ENCODE measurements at regions not wholly inside any gene's neighbourhood (a gene's known extent, or its start where the extent isn't known, plus 50 kb on each side); places are given as distances from the start of the nearest gene placed in this dataset.

GRCh38 chr1:182292193-182292741, 99.3 kb downstream of the GLUL start:
- H3K4me3 ChIP-seq (replicated peaks in 1 of 2; ENCODE audit: low read depth in 1 of 2, low read length in 2 of 2) = no peak overlapping the region
- ChIA-PET RAD21 (ENCODE audit: low non-redundant PET in 1 of 2, low total read pairs in 2 of 2, uncharacterized antibody in 2 of 2, unreplicated experiment in 2 of 2) (no interaction called here), POLR2A (no interaction called here), CTCF (no interaction called here)
- H3K4me2 ChIP-seq (ENCODE audit: low read length) = no peak overlapping the region
- peaks cover 0 to 18% of the 10 kb centered on the region in 2 experiments; a peak in 2 of 4 replicates for H3K4me1 ChIP-seq (ENCODE audit: control insufficient read depth in 1 of 2, insufficient read depth in 2 of 2, low read length in 2 of 2)
- no peaks in the 10 kb centered on the region for H3K9me3 ChIP-seq (ENCODE audit: control insufficient read depth in 1 of 2, insufficient read depth in 1 of 2, low read depth in 1 of 2, low read length in 2 of 2)
- H3K9ac ChIP-seq (ENCODE audit: low read length) = no peak overlapping the region
- no peaks in the 10 kb centered on the region for H4K20me1 ChIP-seq (ENCODE audit: insufficient read depth)
- no peak overlapping the region for H2AFZ ChIP-seq (ENCODE audit: low read depth, low read length, poor library complexity, severe bottlenecking)
- no TSS peak for BruUV-seq (replicated peaks)
- no peaks in the 10 kb centered on the region for H3K36me3 ChIP-seq (ENCODE audit: control insufficient read depth in 1 of 2, insufficient read depth in 2 of 2, low read length in 2 of 2)
- intact Hi-C loops (cut with micrococcal nuclease) = no loop called here
- H3K27ac ChIP-seq (ENCODE audit: low read depth, low read length) = no peak overlapping the region
- no peaks in the 10 kb centered on the region for H3K79me2 ChIP-seq (ENCODE audit: insufficient read depth, low read length)
- no peaks in the 10 kb centered on the region for H3K9me2 ChIP-seq (ENCODE audit: insufficient read depth)
- no peak for ATAC-seq
- no peak for DNase-seq (ENCODE audit: low read depth, low spot score)
- TF ChIP-seq ATF3 (IDR thresholded peaks at IDR 0.05) (no peak), EZH2 (IDR thresholded peaks at IDR 0.05) (no peak), TCF7L2 (IDR thresholded peaks at IDR 0.05; ENCODE audit: borderline replicate concordance, extremely low read depth, insufficient read depth, insufficient read length) (no peak), REST (IDR thresholded peaks at IDR 0.05; ENCODE audit: low read depth) (no peak), CEBPB (IDR thresholded peaks at IDR 0.05; ENCODE audit: low read depth) (no peak), ELF1 (IDR thresholded peaks at IDR 0.05; ENCODE audit: borderline replicate concordance, low read depth) (no peak), JUND (IDR thresholded peaks at IDR 0.05) (no peak), FOSL1 (IDR thresholded peaks at IDR 0.05; ENCODE audit: low read depth) (no peak), YY1 (IDR thresholded peaks at IDR 0.05; ENCODE audit: extremely low read depth, insufficient replicate concordance, low read depth, low read length) (no peak), CBX3 (IDR thresholded peaks at IDR 0.05; ENCODE audit: low read depth) (no peak), CTCF (IDR thresholded peaks at IDR 0.05 in 2 of 3, conservative IDR thresholded peaks at IDR 0.05 in 1 of 3; ENCODE audit: borderline replicate concordance in 1 of 3, insufficient read depth in 1 of 3, low read depth in 2 of 3, low read length in 2 of 3) (no peak), SRF (IDR thresholded peaks at IDR 0.05; ENCODE audit: low read depth) (no peak), ZBTB33 (IDR thresholded peaks at IDR 0.05; ENCODE audit: extremely low read depth, insufficient replicate concordance, low read length) (no peak), MAX (IDR thresholded peaks at IDR 0.05) (no peak), EZH2phosphoT487 (IDR thresholded peaks at IDR 0.05; ENCODE audit: borderline replicate concordance) (no peak)
- no peaks in the 10 kb centered on the region for H3K27me3 ChIP-seq (ENCODE audit: insufficient read depth, low read length)

All from HCT116 (cell line).